ENCODE measurements at regions not wholly inside any gene's neighbourhood (a gene's known extent, or its start where the extent isn't known, plus 50 kb on each side); places are given as distances from the start of the nearest gene placed in this dataset.

GRCh38 chr5:4309026-4309425 lies 713.4 kb downstream of the IRX1 start:
- H3K27ac ChIP-seq: no peak overlapping the region
- no peak for TF ChIP-seq ZFX (IDR thresholded peaks at IDR 0.05; ENCODE audit: borderline replicate concordance)
- no peak for TF ChIP-seq CTCF (IDR thresholded peaks at IDR 0.05)

- TF ChIP-seq ZFX (IDR thresholded peaks at IDR 0.05; ENCODE audit: borderline replicate concordance) (no peak), CTCF (IDR thresholded peaks at IDR 0.05) (no peak)
- no peak overlapping the region for H3K27ac ChIP-seq
These were observed 717.5 kb downstream of the IRX1 start for GRCh38 chr5:4313138-4313537.

- H3K27ac ChIP-seq: no peak overlapping the region
- TF ChIP-seq CTCF (IDR thresholded peaks at IDR 0.05) (no peak), ZFX (IDR thresholded peaks at IDR 0.05; ENCODE audit: borderline replicate concordance) (no peak)
These were observed 724.0 kb downstream of the IRX1 start for GRCh38 chr5:4319478-4320128.

GRCh38 chr5:4330327-4330726 lies 734.7 kb downstream of the IRX1 start:
- TF ChIP-seq ZFX (IDR thresholded peaks at IDR 0.05; ENCODE audit: borderline replicate concordance): no peak
- no peak for TF ChIP-seq CTCF (IDR thresholded peaks at IDR 0.05)
- H3K27ac ChIP-seq: no peak overlapping the region

- H3K27ac ChIP-seq: no peak overlapping the region
- no peak for TF ChIP-seq CTCF (IDR thresholded peaks at IDR 0.05)
- no peak for TF ChIP-seq ZFX (IDR thresholded peaks at IDR 0.05; ENCODE audit: borderline replicate concordance)
These were observed 739.4 kb downstream of the IRX1 start for GRCh38 chr5:4335078-4335477.

GRCh38 chr5:4337519-4337918 lies 741.9 kb downstream of the IRX1 start:
- no peak overlapping the region for H3K27ac ChIP-seq
- TF ChIP-seq ZFX (IDR thresholded peaks at IDR 0.05; ENCODE audit: borderline replicate concordance) (no peak), CTCF (IDR thresholded peaks at IDR 0.05) (no peak)

- no peak overlapping the region for H3K27ac ChIP-seq
- TF ChIP-seq CTCF (IDR thresholded peaks at IDR 0.05) (no peak), ZFX (IDR thresholded peaks at IDR 0.05; ENCODE audit: borderline replicate concordance) (no peak)
These were observed 744.3 kb downstream of the IRX1 start for GRCh38 chr5:4339949-4340348.

All from 22Rv1 (cell line).